Pancreas (tissue), 10 donors: ENCODE measurements at regions not wholly inside any gene's neighbourhood (a gene's known extent, or its start where the extent isn't known, plus 50 kb on each side); places are given as distances from the start of the nearest gene placed in this dataset.

Experiments used
- ATAC-seq, 4 donors: fragments of 200-7000 bp; cut with Tn5 transposase; one replicate each; pipeline versions ENCODE4 v1.8.0 to v1.9.1; 2020; ENCODE audit warnings: mild to moderate bottlenecking in 4 of 4, moderate library complexity in 4 of 4
- DNase-seq, 6 donors: peaks; one replicate each; pipeline ENCODE4 v3.0.0-alpha.2; 2020
- FAIRE-seq: peaks from 2 replicates; lab custom pipeline; 2012; peaks lifted over from hg19 to GRCh38; lab: Jason Lieb, UNC
- H3K27ac ChIP-seq, 4 donors: fragments of 200-600 bp; sonication (generic); 1 replicate in 3 of 4; 2 replicates in 1 of 4; pipeline versions ENCODE4 v1.5.0 to v1.8.0; 2020
- H3K27me3 ChIP-seq, 4 donors: fragments of 200-600 bp; one replicate each; pipeline ENCODE4 v1.8.0; 2021
- H3K36me3 ChIP-seq, 3 donors: fragments of 200-600 bp; sonication (generic) in 1 of 3; one replicate each; pipeline versions ENCODE4 v1.5.0 to v1.8.0; 2020 to 2021
- H3K4me1 ChIP-seq, 3 donors: fragments of 200-600 bp; one replicate each; pipeline ENCODE4 v1.8.0; 2021
- H3K4me3 ChIP-seq, 4 donors: fragments of 200-600 bp; sonication (generic) in 2 of 4; one replicate each; pipeline versions ENCODE4 v1.5.0 to v1.8.0; 2020 to 2021
- H3K9me3 ChIP-seq, 4 donors: fragments of 200-600 bp; one replicate each; pipeline ENCODE4 v1.8.0; 2021
- WGBS, 2 donors: extraction: QIAGEN DNeasy Blood & Tissue Kit; methylation state at CpG; one replicate each; pipeline ENCODE4 v1.1.7; 2013; 5-methylcytosine and 5-hydroxymethylcytosine counted together
- intact Hi-C, 3 donors: fragments of 100-400 bp; cut with DNase I; formaldehyde crosslinking; loops; one replicate each; pipeline versions ENCODE4 v1.11.1 to v1.14.2; 2022
- TF ChIP-seq, protein P1 (sequence below), 4 donors: fragments of 200-600 bp; sonication (generic) in 3 of 4; IDR thresholded peaks; one replicate each; pipeline versions ENCODE4 v1.5.0 to v1.8.0; 2021; ENCODE audit warnings: antibody characterized with exemption in 4 of 4
- donor health status: healthy with polysubstance abuse.
- donor health status: DM: no; HTN: no; CAD: no; lungs with moderate emphysema.
- donor health status: DM: no; HTN: no; CAD: no.
- donor health status: control.
- donor health status: control.
- donor health status: Bipolar disorder and iron deficiency.
- donor health status: DM: yes; HTN: yes; CAD: no.
- donor health status: DM: no; HTN: no; CAD: no.
- donor health status: DM: no; HTN: no; CAD: no.
- donor health status: DM: yes; HTN: yes; CAD: no.

DNA sequence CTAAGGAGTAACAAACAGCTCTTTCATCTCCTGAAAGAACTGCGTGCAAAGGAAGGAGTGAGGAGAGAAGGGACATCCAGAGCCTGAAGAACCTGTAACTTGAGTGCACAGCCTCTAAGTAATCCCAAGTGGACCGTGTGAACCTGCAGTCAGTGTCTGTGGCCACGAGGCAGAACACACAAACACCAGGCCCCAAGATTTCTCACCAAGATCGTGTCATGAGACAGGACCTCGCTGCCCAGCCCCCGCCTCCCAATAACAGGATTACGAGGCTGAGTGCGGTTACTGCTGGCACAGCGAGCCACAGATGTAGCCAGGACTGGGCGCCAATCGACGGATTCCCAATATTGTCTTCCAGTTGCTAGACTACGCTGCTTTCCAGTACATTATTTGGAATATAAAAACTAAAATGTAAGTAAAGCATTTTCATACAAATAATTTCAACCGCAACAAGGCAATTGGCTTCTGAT lies 101.3 kb upstream of the SLC25A33 start:
- Histone ChIP-seq H3K27me3 (no peaks in the 10 kb centered on the region), H3K4me3 (no peak overlapping the region), H3K9me3 (no peaks in the 10 kb centered on the region), H3K36me3 (no peaks in the 10 kb centered on the region), H3K27ac (peak overlapping the region; percentile 94 to 98 (median 97)), H3K4me1 (peaks cover 88 to 96% (median 92%) of the 10 kb centered on the region in 3 donors)
- peak in 5 of 6 donors; percentile 65 to 83 (median 81) for DNase-seq
- no peak for FAIRE-seq
- ATAC-seq: peak; percentile 1 to 23 (median 10)
- WGBS, 2 donors: 39 to 43% methylated on average over 14 of the region's 14 CpGs
- intact Hi-C loops: no loop called here
- TF ChIP-seq, protein P1, sequence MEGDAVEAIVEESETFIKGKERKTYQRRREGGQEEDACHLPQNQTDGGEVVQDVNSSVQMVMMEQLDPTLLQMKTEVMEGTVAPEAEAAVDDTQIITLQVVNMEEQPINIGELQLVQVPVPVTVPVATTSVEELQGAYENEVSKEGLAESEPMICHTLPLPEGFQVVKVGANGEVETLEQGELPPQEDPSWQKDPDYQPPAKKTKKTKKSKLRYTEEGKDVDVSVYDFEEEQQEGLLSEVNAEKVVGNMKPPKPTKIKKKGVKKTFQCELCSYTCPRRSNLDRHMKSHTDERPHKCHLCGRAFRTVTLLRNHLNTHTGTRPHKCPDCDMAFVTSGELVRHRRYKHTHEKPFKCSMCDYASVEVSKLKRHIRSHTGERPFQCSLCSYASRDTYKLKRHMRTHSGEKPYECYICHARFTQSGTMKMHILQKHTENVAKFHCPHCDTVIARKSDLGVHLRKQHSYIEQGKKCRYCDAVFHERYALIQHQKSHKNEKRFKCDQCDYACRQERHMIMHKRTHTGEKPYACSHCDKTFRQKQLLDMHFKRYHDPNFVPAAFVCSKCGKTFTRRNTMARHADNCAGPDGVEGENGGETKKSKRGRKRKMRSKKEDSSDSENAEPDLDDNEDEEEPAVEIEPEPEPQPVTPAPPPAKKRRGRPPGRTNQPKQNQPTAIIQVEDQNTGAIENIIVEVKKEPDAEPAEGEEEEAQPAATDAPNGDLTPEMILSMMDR (IDR thresholded peaks at IDR 0.05): no peak

DNA sequence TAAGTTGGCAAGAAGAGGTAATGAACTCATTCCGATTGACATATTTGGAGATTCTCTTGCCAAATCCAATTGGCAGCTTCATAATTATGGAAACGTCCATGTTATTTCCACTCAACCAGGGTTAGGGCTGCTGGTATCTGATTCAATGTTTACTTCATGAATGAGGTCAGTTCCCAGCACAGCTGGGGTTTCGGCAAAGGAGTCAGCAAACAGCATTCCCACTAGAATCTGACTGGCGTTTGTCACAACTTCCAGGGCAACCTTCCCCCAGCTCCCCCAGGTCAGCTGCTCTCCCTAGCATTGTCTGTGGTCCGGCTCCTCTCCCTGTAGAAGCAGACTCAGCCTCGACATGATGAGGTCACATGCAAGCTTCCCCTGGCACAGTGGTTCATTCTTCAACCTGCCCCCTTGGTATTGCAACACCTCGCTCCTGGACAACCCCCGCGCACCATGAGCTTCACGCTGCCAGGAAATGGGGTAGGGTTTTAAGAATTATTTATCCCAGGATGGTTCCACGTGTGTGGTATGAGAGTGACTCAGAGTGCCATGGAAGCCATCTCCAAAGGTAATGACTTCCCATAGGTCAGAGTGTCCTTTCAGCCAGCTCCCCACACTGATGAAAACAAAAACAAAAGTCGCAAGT lies 100.7 kb upstream of the SLC25A33 start:
- 9 to 12% methylated on average over 12 of the region's 12 CpGs for WGBS, 2 donors
- TF ChIP-seq, protein P1 (IDR thresholded peaks at IDR 0.05): no peak
- FAIRE-seq (no peak), ATAC-seq (peak; percentile 55 to 68 (median 62)), DNase-seq (peak in 5 of 6 donors; percentile 74 to 86 (median 84))
- H3K4me3 ChIP-seq: peak overlapping the region in 2 of 4 donors; percentile 0 to 25
- peak overlapping the region; percentile 94 to 98 (median 97) for H3K27ac ChIP-seq
- no peaks in the 10 kb centered on the region for H3K27me3 ChIP-seq
- no peaks in the 10 kb centered on the region for H3K36me3 ChIP-seq
- no peaks in the 10 kb centered on the region for H3K9me3 ChIP-seq
- intact Hi-C loops: no loop called here
- peaks cover 86 to 95% (median 90%) of the 10 kb centered on the region in 3 donors for H3K4me1 ChIP-seq

DNA sequence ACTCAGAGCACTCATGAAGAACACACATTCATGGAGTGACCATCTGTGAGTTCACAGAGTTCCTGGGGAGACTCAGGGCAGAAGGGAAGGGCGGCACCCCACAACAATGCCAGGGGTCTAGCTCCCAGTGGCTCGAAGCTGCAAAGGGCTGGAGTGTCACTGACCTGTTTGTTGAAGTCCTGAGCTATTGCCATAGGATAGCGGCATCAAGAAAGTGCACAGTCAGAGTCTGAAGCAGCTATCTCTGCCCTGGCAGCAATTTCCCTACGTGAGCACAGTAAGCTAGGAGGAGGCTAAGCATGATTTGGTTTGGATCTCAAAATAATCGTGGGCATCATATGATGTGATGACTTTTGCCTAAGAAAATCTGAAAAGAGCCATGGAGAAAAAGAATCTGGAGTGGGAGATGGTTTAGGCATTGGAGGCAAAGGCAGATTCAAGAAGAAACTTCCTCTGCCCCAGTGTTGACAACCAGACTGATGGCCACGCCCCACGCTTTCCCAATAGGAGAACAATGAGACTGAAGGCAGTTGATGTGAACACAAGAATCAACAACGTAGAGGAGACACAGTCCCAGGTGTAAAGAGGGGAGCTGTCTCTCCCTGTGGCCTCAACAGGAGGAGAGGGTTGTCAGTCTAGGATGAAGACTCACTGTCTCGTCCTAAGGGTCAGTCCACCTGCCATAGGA lies 100.0 kb upstream of the SLC25A33 start:
- ATAC-seq: peak in 3 of 4 donors; percentile 1 to 5 (median 4)
- Histone ChIP-seq H3K27ac (peak overlapping the region; percentile 94 to 98 (median 97)), H3K4me3 (peak overlapping the region in 2 of 4 donors; percentile 0 to 25), H3K4me1 (peaks cover 79 to 88% (median 84%) of the 10 kb centered on the region in 3 donors), H3K36me3 (no peaks in the 10 kb centered on the region), H3K9me3 (no peaks in the 10 kb centered on the region), H3K27me3 (no peaks in the 10 kb centered on the region)
- DNase-seq: peak in 3 of 6 donors; percentile 53 to 70 (median 58)
- WGBS, 2 donors: 59 to 60% methylated on average over 9 of the region's 9 CpGs
- intact Hi-C loops: no loop called here
- FAIRE-seq: no peak
- TF ChIP-seq, protein P1 (IDR thresholded peaks at IDR 0.05): no peak

DNA sequence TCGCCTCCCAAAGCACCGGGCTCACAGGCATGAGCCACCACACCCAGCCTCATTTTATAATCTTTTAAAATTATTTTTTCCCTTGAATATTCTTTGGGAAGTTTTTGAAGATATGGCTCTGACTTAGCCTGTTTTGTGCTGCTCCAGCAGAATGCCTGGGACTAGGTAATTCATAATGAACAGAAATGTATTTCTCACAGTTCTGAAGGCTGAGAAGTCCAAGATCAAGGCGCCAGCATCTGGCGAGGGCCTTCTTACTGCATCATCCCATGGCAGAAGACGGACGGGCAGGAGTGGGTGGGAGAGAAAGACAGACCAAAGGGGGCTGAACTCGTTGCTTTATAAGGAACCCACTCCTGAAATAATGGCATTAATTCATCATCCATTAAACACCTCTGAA lies 99.0 kb upstream of the SLC25A33 start:
- WGBS, 2 donors: 93% methylated on average over 7 of the region's 7 CpGs
- H3K9me3 ChIP-seq: no peaks in the 10 kb centered on the region
- intact Hi-C loops: no loop called here
- no peak overlapping the region for H3K4me3 ChIP-seq
- DNase-seq (no peak), FAIRE-seq (no peak), ATAC-seq (no peak)
- peak overlapping the region; percentile 90 to 98 (median 97) for H3K27ac ChIP-seq
- TF ChIP-seq, protein P1 (IDR thresholded peaks at IDR 0.05): no peak
- H3K36me3 ChIP-seq: no peaks in the 10 kb centered on the region
- H3K4me1 ChIP-seq: peaks cover 69 to 77% (median 73%) of the 10 kb centered on the region in 3 donors
- H3K27me3 ChIP-seq: no peaks in the 10 kb centered on the region
